ENCODE measurements at regions not wholly inside any gene's neighbourhood (a gene's known extent, or its start where the extent isn't known, plus 50 kb on each side); places are given as distances from the start of the nearest gene placed in this dataset.

DNA sequence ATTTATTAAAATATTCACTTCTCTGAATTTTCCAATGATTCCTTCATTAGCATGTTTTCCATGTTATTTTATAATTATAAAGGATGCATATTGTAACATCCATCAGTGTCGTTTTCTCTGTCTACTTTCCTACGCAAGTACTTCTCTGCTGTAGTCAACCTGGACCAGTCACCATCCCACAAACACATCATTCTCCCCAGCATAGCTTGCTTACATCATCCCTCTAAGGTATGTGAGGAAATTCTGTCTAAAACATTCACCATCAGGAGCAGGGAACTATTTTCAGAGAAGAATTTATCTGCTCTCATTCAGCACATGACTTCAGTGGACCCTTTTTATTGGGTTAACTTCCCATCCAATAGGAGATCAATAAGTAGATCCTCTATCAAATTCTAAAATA, 806.1 kb upstream of the ARGLU1 start:
- no peak overlapping the region for H3K27ac ChIP-seq (ENCODE audit: extremely low read depth, low read depth, low read length)
- ChIA-PET POLR2A (no interaction called here), CTCF (no interaction called here)
- H3K36me3 ChIP-seq (ENCODE audit: control insufficient read depth in 2 of 2, insufficient read depth in 1 of 2, low read length in 2 of 2), result no peaks in the 10 kb centered on the region
- H3K4me3 ChIP-seq (ENCODE audit: low read depth, low read length), result no peak overlapping the region
- no peaks in the 10 kb centered on the region for H3K9me3 ChIP-seq (ENCODE audit: control insufficient read depth, insufficient read depth, low read depth, low read length)
- H3K4me1 ChIP-seq (ENCODE audit: control insufficient read depth, insufficient read depth, low read length), result no peaks in the 10 kb centered on the region
- TF ChIP-seq ZNF175 (tag by site-specific recombination; IDR thresholded peaks at IDR 0.05) (no peak), ZNF16 (tag by site-specific recombination; IDR thresholded peaks at IDR 0.05; ENCODE audit: low read depth) (no peak), ZNF48 (tag by site-specific recombination; IDR thresholded peaks at IDR 0.05) (no peak), ZNF658 (tag by site-specific recombination; IDR thresholded peaks at IDR 0.05) (no peak), ZNF140 (tag by site-specific recombination; IDR thresholded peaks at IDR 0.05) (no peak), ZNF354C (tag by site-specific recombination; IDR thresholded peaks at IDR 0.05; ENCODE audit: borderline replicate concordance, low read depth) (no peak), ZNF416 (tag by site-specific recombination; IDR thresholded peaks at IDR 0.05) (no peak), SP3 (tag by site-specific recombination; IDR thresholded peaks at IDR 0.05) (no peak), ZNF211 (tag by site-specific recombination; IDR thresholded peaks at IDR 0.05; ENCODE audit: low read depth) (no peak), OVOL3 (tag by site-specific recombination; IDR thresholded peaks at IDR 0.05) (no peak)
- TF ChIP-seq, protein P1, sequence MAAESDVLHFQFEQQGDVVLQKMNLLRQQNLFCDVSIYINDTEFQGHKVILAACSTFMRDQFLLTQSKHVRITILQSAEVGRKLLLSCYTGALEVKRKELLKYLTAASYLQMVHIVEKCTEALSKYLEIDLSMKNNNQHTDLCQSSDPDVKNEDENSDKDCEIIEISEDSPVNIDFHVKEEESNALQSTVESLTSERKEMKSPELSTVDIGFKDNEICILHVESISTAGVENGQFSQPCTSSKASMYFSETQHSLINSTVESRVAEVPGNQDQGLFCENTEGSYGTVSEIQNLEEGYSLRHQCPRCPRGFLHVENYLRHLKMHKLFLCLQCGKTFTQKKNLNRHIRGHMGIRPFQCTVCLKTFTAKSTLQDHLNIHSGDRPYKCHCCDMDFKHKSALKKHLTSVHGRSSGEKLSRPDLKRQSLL (tag by site-specific recombination; IDR thresholded peaks at IDR 0.05), result no peak
- TF ChIP-seq, protein P2, sequence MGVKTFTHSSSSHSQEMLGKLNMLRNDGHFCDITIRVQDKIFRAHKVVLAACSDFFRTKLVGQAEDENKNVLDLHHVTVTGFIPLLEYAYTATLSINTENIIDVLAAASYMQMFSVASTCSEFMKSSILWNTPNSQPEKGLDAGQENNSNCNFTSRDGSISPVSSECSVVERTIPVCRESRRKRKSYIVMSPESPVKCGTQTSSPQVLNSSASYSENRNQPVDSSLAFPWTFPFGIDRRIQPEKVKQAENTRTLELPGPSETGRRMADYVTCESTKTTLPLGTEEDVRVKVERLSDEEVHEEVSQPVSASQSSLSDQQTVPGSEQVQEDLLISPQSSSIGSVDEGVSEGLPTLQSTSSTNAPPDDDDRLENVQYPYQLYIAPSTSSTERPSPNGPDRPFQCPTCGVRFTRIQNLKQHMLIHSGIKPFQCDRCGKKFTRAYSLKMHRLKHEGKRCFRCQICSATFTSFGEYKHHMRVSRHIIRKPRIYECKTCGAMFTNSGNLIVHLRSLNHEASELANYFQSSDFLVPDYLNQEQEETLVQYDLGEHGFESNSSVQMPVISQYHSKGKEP (tag by site-specific recombination; IDR thresholded peaks at IDR 0.05), result no peak
- TF ChIP-seq, protein P3, sequence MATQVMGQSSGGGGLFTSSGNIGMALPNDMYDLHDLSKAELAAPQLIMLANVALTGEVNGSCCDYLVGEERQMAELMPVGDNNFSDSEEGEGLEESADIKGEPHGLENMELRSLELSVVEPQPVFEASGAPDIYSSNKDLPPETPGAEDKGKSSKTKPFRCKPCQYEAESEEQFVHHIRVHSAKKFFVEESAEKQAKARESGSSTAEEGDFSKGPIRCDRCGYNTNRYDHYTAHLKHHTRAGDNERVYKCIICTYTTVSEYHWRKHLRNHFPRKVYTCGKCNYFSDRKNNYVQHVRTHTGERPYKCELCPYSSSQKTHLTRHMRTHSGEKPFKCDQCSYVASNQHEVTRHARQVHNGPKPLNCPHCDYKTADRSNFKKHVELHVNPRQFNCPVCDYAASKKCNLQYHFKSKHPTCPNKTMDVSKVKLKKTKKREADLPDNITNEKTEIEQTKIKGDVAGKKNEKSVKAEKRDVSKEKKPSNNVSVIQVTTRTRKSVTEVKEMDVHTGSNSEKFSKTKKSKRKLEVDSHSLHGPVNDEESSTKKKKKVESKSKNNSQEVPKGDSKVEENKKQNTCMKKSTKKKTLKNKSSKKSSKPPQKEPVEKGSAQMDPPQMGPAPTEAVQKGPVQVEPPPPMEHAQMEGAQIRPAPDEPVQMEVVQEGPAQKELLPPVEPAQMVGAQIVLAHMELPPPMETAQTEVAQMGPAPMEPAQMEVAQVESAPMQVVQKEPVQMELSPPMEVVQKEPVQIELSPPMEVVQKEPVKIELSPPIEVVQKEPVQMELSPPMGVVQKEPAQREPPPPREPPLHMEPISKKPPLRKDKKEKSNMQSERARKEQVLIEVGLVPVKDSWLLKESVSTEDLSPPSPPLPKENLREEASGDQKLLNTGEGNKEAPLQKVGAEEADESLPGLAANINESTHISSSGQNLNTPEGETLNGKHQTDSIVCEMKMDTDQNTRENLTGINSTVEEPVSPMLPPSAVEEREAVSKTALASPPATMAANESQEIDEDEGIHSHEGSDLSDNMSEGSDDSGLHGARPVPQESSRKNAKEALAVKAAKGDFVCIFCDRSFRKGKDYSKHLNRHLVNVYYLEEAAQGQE (tag by site-specific recombination; IDR thresholded peaks at IDR 0.05), result no peak
- TF ChIP-seq, protein P4, sequence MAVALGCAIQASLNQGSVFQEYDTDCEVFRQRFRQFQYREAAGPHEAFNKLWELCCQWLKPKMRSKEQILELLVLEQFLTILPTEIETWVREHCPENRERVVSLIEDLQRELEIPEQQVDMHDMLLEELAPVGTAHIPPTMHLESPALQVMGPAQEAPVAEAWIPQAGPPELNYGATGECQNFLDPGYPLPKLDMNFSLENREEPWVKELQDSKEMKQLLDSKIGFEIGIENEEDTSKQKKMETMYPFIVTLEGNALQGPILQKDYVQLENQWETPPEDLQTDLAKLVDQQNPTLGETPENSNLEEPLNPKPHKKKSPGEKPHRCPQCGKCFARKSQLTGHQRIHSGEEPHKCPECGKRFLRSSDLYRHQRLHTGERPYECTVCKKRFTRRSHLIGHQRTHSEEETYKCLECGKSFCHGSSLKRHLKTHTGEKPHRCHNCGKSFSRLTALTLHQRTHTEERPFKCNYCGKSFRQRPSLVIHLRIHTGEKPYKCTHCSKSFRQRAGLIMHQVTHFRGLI (tag by site-specific recombination; IDR thresholded peaks at IDR 0.05), result no peak

DNA sequence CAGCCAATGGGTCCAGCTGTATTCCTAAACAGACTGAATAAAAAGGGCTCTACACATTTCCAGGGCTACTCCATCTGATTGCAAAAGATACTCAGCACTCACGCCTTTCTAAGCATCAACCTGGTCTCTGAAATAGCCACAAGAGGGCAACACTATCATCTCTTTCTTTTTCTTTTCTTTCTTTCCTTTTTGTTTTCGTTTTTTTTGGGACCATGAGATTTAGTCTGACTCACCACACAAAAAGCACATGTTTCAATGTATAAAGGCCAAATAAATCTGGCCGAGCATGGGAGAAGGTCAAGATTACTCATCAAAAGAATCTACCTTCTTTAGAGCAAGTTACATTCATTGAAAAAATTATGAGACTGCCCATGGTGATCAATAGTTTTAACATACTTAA, 805.6 kb upstream of the ARGLU1 start:
- ChIA-PET CTCF (interaction anchor here (0.6 kb wide), 1 partner anchor 193 kb away, joined by 4 read pairs; no protein-coding TSS in a partner anchor), POLR2A (no interaction called here)
- Histone ChIP-seq H3K4me1 (ENCODE audit: control insufficient read depth, insufficient read depth, low read length) (no peaks in the 10 kb centered on the region), H3K36me3 (ENCODE audit: control insufficient read depth in 2 of 2, insufficient read depth in 1 of 2, low read length in 2 of 2) (no peaks in the 10 kb centered on the region), H3K27ac (ENCODE audit: extremely low read depth, low read depth, low read length) (no peak overlapping the region), H3K4me3 (ENCODE audit: low read depth, low read length) (no peak overlapping the region), H3K9me3 (ENCODE audit: control insufficient read depth, insufficient read depth, low read depth, low read length) (no peaks in the 10 kb centered on the region)
- TF ChIP-seq ZNF302 (tag by site-specific recombination; IDR thresholded peaks at IDR 0.05; ENCODE audit: low read depth), result no peak
- TF ChIP-seq ZSCAN23 (tag by site-specific recombination; IDR thresholded peaks at IDR 0.05), result no peak
- TF ChIP-seq, protein P5, sequence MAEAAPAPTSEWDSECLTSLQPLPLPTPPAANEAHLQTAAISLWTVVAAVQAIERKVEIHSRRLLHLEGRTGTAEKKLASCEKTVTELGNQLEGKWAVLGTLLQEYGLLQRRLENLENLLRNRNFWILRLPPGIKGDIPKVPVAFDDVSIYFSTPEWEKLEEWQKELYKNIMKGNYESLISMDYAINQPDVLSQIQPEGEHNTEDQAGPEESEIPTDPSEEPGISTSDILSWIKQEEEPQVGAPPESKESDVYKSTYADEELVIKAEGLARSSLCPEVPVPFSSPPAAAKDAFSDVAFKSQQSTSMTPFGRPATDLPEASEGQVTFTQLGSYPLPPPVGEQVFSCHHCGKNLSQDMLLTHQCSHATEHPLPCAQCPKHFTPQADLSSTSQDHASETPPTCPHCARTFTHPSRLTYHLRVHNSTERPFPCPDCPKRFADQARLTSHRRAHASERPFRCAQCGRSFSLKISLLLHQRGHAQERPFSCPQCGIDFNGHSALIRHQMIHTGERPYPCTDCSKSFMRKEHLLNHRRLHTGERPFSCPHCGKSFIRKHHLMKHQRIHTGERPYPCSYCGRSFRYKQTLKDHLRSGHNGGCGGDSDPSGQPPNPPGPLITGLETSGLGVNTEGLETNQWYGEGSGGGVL (tag by site-specific recombination; IDR thresholded peaks at IDR 0.05), result no peak
- TF ChIP-seq ZNF37A (tag by site-specific recombination; IDR thresholded peaks at IDR 0.05), result no peak
- no peak for TF ChIP-seq FEZF1 (tag by site-specific recombination; IDR thresholded peaks at IDR 0.05)
- TF ChIP-seq ZNF660 (tag by site-specific recombination; IDR thresholded peaks at IDR 0.05), result no peak
- TF ChIP-seq, protein P6, sequence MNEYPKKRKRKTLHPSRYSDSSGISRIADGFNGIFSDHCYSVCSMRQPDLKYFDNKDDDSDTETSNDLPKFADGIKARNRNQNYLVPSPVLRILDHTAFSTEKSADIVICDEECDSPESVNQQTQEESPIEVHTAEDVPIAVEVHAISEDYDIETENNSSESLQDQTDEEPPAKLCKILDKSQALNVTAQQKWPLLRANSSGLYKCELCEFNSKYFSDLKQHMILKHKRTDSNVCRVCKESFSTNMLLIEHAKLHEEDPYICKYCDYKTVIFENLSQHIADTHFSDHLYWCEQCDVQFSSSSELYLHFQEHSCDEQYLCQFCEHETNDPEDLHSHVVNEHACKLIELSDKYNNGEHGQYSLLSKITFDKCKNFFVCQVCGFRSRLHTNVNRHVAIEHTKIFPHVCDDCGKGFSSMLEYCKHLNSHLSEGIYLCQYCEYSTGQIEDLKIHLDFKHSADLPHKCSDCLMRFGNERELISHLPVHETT (tag by site-specific recombination; IDR thresholded peaks at IDR 0.05), result no peak
